Calu3 (cell line): ENCODE measurements at regions not wholly inside any gene's neighbourhood (a gene's known extent, or its start where the extent isn't known, plus 50 kb on each side); places are given as distances from the start of the nearest gene placed in this dataset.

ENCODE experiments used
- BruUV-seq: library from RNA; stranded (reverse); fragments of 400-500 nt; replicated peaks from 2 replicates; lab custom pipeline; 2021; lab: Mats Ljungman, UMichigan
- CTCF ChIA-PET: fragments of 300-600 bp; sonication (Branson Sonifier 250); formaldehyde crosslinking; loops from one replicate; lab custom pipeline; 2022; ENCODE audit warnings: antibody characterized with exemption; lab: Charles Lee
- DNase-seq: peaks from one replicate; pipeline ENCODE4 v3.0.0; 2022
- H3K27ac Mint-ChIP-seq: one replicate; pipeline ENCODE4 v1.8.0; 2022; ENCODE audit warnings: mixed read lengths; ENCODE audit not compliant: unreplicated experiment
- H3K27me3 Mint-ChIP-seq: one replicate; pipeline ENCODE4 v1.8.0; 2022; ENCODE audit warnings: mixed read lengths; ENCODE audit not compliant: unreplicated experiment
- H3K36me3 Mint-ChIP-seq: one replicate; pipeline ENCODE4 v1.8.0; 2022; ENCODE audit warnings: mild to moderate bottlenecking, moderate library complexity, mixed read lengths; ENCODE audit not compliant: insufficient read depth, unreplicated experiment
- H3K4me1 Mint-ChIP-seq: one replicate; pipeline ENCODE4 v1.8.0; 2022; ENCODE audit warnings: mild to moderate bottlenecking, low read depth, mixed read lengths; ENCODE audit not compliant: unreplicated experiment
- H3K4me3 Mint-ChIP-seq: one replicate; pipeline ENCODE4 v1.8.0; 2022; ENCODE audit warnings: mild to moderate bottlenecking, low read depth, moderate library complexity, mixed read lengths; ENCODE audit not compliant: unreplicated experiment
- H3K9me3 Mint-ChIP-seq: one replicate; pipeline ENCODE4 v1.8.0; 2022; ENCODE audit warnings: low read depth, mixed read lengths; ENCODE audit not compliant: unreplicated experiment
- CTCF ChIP-seq: fragments of 200-600 bp; IDR thresholded peaks from one replicate; pipeline ENCODE4 v1.8.0; 2022; ENCODE audit warnings: antibody characterized with exemption; ENCODE audit not compliant: unreplicated experiment
- intact Hi-C: fragments of 100-400 bp; cut with micrococcal nuclease; formaldehyde crosslinking; loops from one replicate; pipeline ENCODE4 v1.10.0; 2022; ENCODE audit not compliant: unreplicated experiment

- intact Hi-C loops: no loop called here
- no peak for DNase-seq
- Mint-ChIP-seq H3K36me3 (no peaks in the 10 kb centered on the region), H3K27ac (no peak overlapping the region), H3K27me3 (no peaks in the 10 kb centered on the region), H3K9me3 (no peaks in the 10 kb centered on the region), H3K4me3 (no peak overlapping the region), H3K4me1 (peaks cover 8% of the 10 kb centered on the region)
- CTCF ChIA-PET: no interaction called here
- TF ChIP-seq CTCF: no peak
- no TSS peak for BruUV-seq
Measured at GRCh38 chrX:116872931-116873330, 410.2 kb upstream of the CT83 start.

- H3K4me1 Mint-ChIP-seq: no peaks in the 10 kb centered on the region
Measured at GRCh38 chrX:116863029-116863428, 400.3 kb upstream of the CT83 start.

GRCh38 chrX:116862340-116862739, 399.6 kb upstream of the CT83 start:
- H3K27ac Mint-ChIP-seq: no peak overlapping the region
- H3K27me3 Mint-ChIP-seq: no peaks in the 10 kb centered on the region
- H3K9me3 Mint-ChIP-seq: no peaks in the 10 kb centered on the region
- H3K4me3 Mint-ChIP-seq: no peak overlapping the region
- no peaks in the 10 kb centered on the region for H3K36me3 Mint-ChIP-seq
- no peak for TF ChIP-seq CTCF
- CTCF ChIA-PET: no interaction called here
- no TSS peak for BruUV-seq
- no peaks in the 10 kb centered on the region for H3K4me1 Mint-ChIP-seq
- intact Hi-C loops: loop anchor here (10.0 kb wide), 1 partner anchor 1362 kb away; no protein-coding TSS in a partner anchor
- DNase-seq: no peak

More at GRCh38 chrX:116863029-116863428, 400.3 kb upstream of the CT83 start:
- intact Hi-C loops: loop anchor here (10.0 kb wide), 1 partner anchor 1362 kb away; no protein-coding TSS in a partner anchor
- no peak for TF ChIP-seq CTCF
- DNase-seq: no peak
- CTCF ChIA-PET: no interaction called here
- Mint-ChIP-seq H3K27me3 (no peaks in the 10 kb centered on the region), H3K36me3 (no peaks in the 10 kb centered on the region), H3K27ac (no peak overlapping the region), H3K9me3 (no peaks in the 10 kb centered on the region), H3K4me3 (no peak overlapping the region)
- no TSS peak for BruUV-seq

GRCh38 chrX:116841290-116841689, 378.5 kb upstream of the CT83 start:
- intact Hi-C loops: no loop called here
- Mint-ChIP-seq H3K9me3 (no peaks in the 10 kb centered on the region), H3K4me1 (no peaks in the 10 kb centered on the region), H3K4me3 (no peak overlapping the region), H3K27me3 (no peaks in the 10 kb centered on the region), H3K27ac (no peak overlapping the region), H3K36me3 (no peaks in the 10 kb centered on the region)
- CTCF ChIA-PET: no interaction called here
- TF ChIP-seq CTCF: no peak
- BruUV-seq: no TSS peak
- DNase-seq: no peak
